Activated naive CD8-positive, alpha-beta T cell treated with anti-CD3 and anti-CD28 coated beads, Interleukin-2, amount 50 U/mL, for 24 hours (primary cell): ENCODE measurements at regions not wholly inside any gene's neighbourhood (a gene's known extent, or its start where the extent isn't known, plus 50 kb on each side); places are given as distances from the start of the nearest gene placed in this dataset.

Experiments used
- ATAC-seq: fragments of 150-1000 bp; cut with Tn5 transposase; one replicate; pipeline ENCODE4 v1.10.0; 2021
- DNase-seq: peaks from one replicate; pipeline ENCODE4 v3.0.0; 2021
- H3K27ac Mint-ChIP-seq: one replicate; pipeline ENCODE4 v1.8.0; 2021; ENCODE audit warnings: mild to moderate bottlenecking, mixed read lengths
- H3K27me3 Mint-ChIP-seq: one replicate; pipeline ENCODE4 v1.8.0; 2021; ENCODE audit warnings: mixed read lengths
- H3K36me3 Mint-ChIP-seq: one replicate; pipeline ENCODE4 v1.8.0; 2021; ENCODE audit warnings: low read depth, mixed read lengths
- H3K4me1 Mint-ChIP-seq: one replicate; pipeline ENCODE4 v1.8.0; 2021; ENCODE audit warnings: mixed read lengths
- H3K4me3 Mint-ChIP-seq: one replicate; pipeline ENCODE4 v1.8.0; 2021; ENCODE audit warnings: mild to moderate bottlenecking, moderate library complexity, mixed read lengths
- H3K9me3 Mint-ChIP-seq: one replicate; pipeline ENCODE4 v1.8.0; 2021; ENCODE audit warnings: mixed read lengths

DNA sequence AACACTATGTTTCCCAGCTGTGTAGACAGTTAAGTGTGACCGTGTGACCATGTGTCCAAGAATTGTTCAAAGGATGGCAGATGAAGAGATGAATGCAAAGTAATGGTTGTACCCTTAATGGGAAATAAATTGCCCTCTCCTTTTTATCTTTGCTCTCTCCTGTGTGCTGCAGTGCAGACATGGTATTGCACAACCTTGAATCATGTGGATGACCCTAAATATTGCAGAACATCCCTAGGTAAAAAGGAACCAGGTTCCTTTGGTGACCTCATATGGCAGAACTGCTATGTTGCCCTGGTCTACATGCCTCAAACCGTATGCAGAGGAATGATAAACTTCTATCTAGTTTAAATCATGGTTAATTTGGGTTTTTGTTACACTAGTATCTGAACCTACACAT lies 81.7 kb upstream of the CTNND2 start:
- Mint-ChIP-seq H3K4me3 (no peak overlapping the region), H3K27ac (no peak overlapping the region), H3K36me3 (no peaks in the 10 kb centered on the region), H3K4me1 (no peaks in the 10 kb centered on the region), H3K9me3 (peaks cover 11% of the 10 kb centered on the region), H3K27me3 (no peaks in the 10 kb centered on the region)
- ATAC-seq (no peak), DNase-seq (no peak)

DNA sequence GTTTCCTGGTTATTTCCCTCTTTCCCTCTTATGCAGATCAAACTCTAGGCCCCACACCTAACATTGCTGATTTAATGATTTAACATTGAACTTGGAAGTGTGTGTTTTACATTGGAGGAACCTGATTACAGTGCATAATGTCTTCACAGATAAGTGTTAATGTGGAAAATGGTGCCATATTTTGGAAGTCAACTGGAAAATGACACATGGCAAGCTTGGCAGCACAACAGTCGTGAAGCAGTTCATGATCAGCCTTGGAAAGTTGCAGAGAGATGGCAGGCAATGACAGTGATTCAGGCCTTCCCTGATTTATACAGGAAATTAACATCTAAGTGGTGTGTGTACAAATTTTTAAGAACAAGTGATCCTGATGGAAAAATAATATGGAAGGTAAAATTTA lies 80.0 kb upstream of the CTNND2 start:
- ATAC-seq, result no peak
- Mint-ChIP-seq H3K4me1 (no peaks in the 10 kb centered on the region), H3K36me3 (no peaks in the 10 kb centered on the region), H3K27me3 (no peaks in the 10 kb centered on the region), H3K27ac (no peak overlapping the region), H3K9me3 (peaks cover 14% of the 10 kb centered on the region), H3K4me3 (no peak overlapping the region)
- DNase-seq, result no peak

DNA sequence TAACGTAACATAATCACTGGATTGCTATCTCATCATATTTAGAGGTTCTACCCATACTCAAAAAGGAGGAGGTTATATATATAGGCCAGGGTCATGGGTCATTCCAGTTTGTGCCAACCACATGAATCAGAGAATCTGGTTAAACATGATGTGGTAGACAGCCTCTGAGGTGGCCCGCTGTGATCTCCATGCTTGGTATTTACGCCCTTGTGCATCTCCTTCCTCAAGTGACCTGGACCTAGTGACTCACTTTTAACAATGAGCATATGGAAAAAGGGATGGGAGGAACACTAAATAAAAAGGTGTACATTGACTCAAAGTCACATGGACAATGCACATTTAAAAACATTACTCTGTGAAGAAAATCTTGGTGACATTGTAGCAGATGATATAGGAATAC lies 77.7 kb upstream of the CTNND2 start:
- Mint-ChIP-seq H3K4me1 (no peaks in the 10 kb centered on the region), H3K9me3 (peaks cover 17% of the 10 kb centered on the region), H3K36me3 (no peaks in the 10 kb centered on the region), H3K27me3 (no peaks in the 10 kb centered on the region), H3K4me3 (no peak overlapping the region), H3K27ac (no peak overlapping the region)
- ATAC-seq (no peak), DNase-seq (no peak)

DNA sequence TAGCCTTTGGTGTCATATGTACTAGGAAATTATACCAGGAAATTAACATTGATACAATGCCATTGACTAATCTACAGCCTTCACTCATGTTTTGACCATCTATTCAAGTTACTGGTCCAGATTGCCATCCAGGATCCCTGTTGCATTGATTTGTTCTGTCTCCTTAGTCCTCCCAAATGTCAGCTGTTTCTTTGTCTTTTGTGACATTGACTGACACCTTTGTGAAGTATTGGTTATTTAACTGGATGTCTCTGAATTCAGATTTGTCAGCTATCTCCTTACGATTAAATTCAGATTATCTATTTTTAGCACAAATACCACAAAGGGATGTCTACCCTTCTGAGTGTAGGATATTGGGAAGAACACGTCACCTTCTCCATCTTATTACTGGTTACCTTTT lies 73.7 kb upstream of the CTNND2 start:
- H3K27ac Mint-ChIP-seq, result no peak overlapping the region

DNA sequence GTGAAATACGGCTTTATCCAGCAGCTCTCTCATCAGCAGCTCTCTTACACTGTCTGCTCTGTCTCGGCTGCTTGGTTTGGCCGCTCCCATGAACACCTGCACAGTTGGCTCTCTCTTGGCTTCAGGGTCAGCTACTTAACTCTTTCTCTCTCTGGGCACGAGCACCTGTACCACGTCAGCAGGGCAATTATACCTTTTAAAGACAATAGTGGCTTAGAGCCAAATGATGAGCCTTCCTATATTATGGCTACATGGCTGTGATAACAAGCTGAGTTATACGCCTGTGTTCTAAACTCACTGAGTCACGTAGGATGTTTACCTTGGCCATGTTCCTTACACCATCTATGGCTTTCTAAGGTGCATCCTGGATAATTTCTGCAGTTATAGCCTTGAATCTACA lies 69.2 kb upstream of the CTNND2 start:
- H3K4me1 Mint-ChIP-seq, result no peaks in the 10 kb centered on the region
- H3K36me3 Mint-ChIP-seq, result no peaks in the 10 kb centered on the region
- no peak overlapping the region for H3K4me3 Mint-ChIP-seq
- DNase-seq (no peak), ATAC-seq (no peak)
- H3K27ac Mint-ChIP-seq, result no peak overlapping the region
- H3K27me3 Mint-ChIP-seq, result no peaks in the 10 kb centered on the region
- H3K9me3 Mint-ChIP-seq, result peaks cover 7% of the 10 kb centered on the region

More for the DNA sequence above, 73.7 kb upstream of the CTNND2 start:
- Mint-ChIP-seq H3K27me3 (no peaks in the 10 kb centered on the region), H3K4me1 (no peaks in the 10 kb centered on the region), H3K36me3 (no peaks in the 10 kb centered on the region), H3K9me3 (peaks cover 10% of the 10 kb centered on the region), H3K4me3 (no peak overlapping the region)
- DNase-seq (no peak), ATAC-seq (no peak)

DNA sequence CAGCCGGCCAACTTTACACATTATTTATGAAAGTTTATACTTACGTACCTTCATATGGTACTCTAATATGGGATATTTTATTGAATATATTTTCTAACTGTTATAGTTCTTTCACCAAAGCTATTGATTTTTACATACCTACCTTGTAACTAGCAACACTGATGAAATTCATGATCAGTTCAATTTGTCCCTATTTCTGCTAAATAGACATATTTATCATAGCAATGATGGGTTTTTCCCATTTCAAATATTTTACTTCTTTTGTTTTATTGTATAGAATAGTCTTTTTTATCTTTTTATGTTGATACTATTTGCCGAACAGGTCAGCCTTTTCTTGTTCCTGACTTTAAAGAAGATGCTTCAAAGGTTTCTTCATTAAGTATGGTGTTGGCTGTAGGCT lies 59.0 kb upstream of the CTNND2 start:
- ATAC-seq (no peak), DNase-seq (no peak)
- H3K9me3 Mint-ChIP-seq, result no peaks in the 10 kb centered on the region
- H3K27me3 Mint-ChIP-seq, result no peaks in the 10 kb centered on the region
- no peaks in the 10 kb centered on the region for H3K36me3 Mint-ChIP-seq
- no peak overlapping the region for H3K4me3 Mint-ChIP-seq
- no peaks in the 10 kb centered on the region for H3K4me1 Mint-ChIP-seq
- H3K27ac Mint-ChIP-seq, result no peak overlapping the region

DNA sequence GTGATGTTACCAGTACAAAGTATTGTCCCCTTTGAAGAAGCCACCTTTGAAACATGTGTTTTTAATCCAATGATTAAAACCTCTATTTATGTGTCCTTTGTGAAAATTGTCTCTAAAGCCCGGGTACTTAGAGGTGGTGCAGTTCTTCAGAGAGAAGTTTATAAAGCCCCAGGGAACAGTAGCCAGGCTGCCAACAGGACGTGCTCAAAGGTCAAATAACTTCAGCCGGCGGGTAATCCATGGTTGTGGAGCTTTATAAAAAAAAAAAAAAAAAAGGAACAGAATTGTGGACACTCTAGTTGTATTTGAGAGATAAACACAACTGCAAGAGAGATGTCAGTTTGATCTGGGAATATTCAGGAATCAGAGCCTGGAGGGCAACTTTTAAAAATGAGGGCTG lies 57.9 kb upstream of the CTNND2 start:
- H3K9me3 Mint-ChIP-seq, result no peaks in the 10 kb centered on the region
- no peak for ATAC-seq
- no peaks in the 10 kb centered on the region for H3K27me3 Mint-ChIP-seq
- H3K4me1 Mint-ChIP-seq, result no peaks in the 10 kb centered on the region
- H3K4me3 Mint-ChIP-seq, result no peak overlapping the region
- H3K27ac Mint-ChIP-seq, result no peak overlapping the region
- H3K36me3 Mint-ChIP-seq, result no peaks in the 10 kb centered on the region
- DNase-seq, result no peak

DNA sequence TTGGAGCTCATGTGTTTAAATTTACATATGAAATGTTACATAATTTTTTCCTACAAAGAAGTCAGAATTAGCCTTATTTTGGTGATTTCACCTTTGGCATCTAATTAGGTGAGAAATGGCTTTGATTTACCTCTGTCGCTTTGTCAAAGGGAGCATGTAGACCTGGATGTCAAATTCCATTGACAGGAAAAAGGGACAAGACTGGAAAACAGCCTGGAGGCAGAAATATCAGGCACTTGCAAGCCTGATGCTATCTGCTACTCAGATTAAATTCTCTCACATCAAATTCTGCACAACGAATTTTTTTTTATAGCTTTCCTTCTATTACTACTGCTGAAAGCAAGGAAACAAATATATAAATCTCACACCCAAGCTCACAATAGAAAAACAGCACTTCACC lies 54.1 kb upstream of the CTNND2 start:
- Mint-ChIP-seq H3K27ac (no peak overlapping the region), H3K4me1 (no peaks in the 10 kb centered on the region), H3K27me3 (no peaks in the 10 kb centered on the region), H3K4me3 (no peak overlapping the region), H3K36me3 (no peaks in the 10 kb centered on the region), H3K9me3 (no peaks in the 10 kb centered on the region)
- ATAC-seq, result no peak
- DNase-seq, result no peak

DNA sequence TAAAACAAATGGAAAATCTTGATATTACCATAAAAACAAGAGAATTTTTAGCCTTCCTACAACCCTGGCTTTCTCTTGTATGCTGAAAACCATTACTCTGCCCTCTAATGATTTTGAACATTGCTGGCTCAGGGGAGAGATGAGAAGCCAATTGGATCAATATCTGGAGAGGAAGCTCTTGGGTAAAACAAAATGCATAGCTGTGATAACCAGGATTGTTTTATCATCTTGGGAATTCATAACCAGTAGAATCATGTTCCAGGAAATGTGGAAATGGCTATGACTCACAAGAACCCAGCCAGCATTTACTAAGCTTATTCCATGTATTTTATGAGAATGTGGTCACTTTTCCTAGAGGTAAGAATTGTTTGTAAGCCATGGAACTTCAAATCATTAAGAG lies 51.1 kb upstream of the CTNND2 start:
- DNase-seq (no peak), ATAC-seq (no peak)
- no peaks in the 10 kb centered on the region for H3K4me1 Mint-ChIP-seq
- H3K9me3 Mint-ChIP-seq, result peaks cover 3% of the 10 kb centered on the region
- no peak overlapping the region for H3K27ac Mint-ChIP-seq
- H3K4me3 Mint-ChIP-seq, result no peak overlapping the region
- no peaks in the 10 kb centered on the region for H3K36me3 Mint-ChIP-seq
- no peaks in the 10 kb centered on the region for H3K27me3 Mint-ChIP-seq
